Keratinocyte (primary cell): ENCODE measurements at regions not wholly inside any gene's neighbourhood (a gene's known extent, or its start where the extent isn't known, plus 50 kb on each side); places are given as distances from the start of the nearest gene placed in this dataset.

Experiments used
- DNase-seq: peaks from one replicate; pipeline ENCODE4 v3.0.0-alpha.2; 2011; ENCODE audit warnings: low read depth, missing footprints, low spot score
- FAIRE-seq: peaks from 2 replicates; lab custom pipeline; 2011; peaks lifted over from hg19 to GRCh38; lab: Jason Lieb, UNC
- H2AFZ ChIP-seq: 2 replicates; pipeline ENCODE4 v1.6.0; 2012; ENCODE audit warnings: low read length, control low read depth, inconsistent platforms; ENCODE audit not compliant: control insufficient read depth
- H3K27ac ChIP-seq: 2 replicates; pipeline ENCODE4 v1.5.1; 2011; ENCODE audit warnings: low read length; ENCODE audit not compliant: control insufficient read depth, insufficient read depth
- H3K27me3 ChIP-seq: 3 replicates; pipeline ENCODE4 v1.6.0; 2011; ENCODE audit warnings: low read length; ENCODE audit not compliant: control insufficient read depth, insufficient read depth; ENCODE audit errors: extremely low read depth
- H3K36me3 ChIP-seq, 2 experiments: 2 replicates in 1 of 2; 3 replicates in 1 of 2; pipeline ENCODE4 v1.5.1; 2011; ENCODE audit warnings: low read length in 2 of 2, mild to moderate bottlenecking in 1 of 2; ENCODE audit not compliant: control insufficient read depth in 2 of 2, insufficient read depth in 2 of 2; ENCODE audit errors: extremely low read depth in 1 of 2
- H3K4me1 ChIP-seq: 3 replicates; pipeline ENCODE4 v1.5.1; 2011; ENCODE audit warnings: low read length; ENCODE audit not compliant: control insufficient read depth, insufficient read depth; ENCODE audit errors: extremely low read depth
- H3K4me2 ChIP-seq: 3 replicates; pipeline ENCODE4 v1.6.0; 2011; ENCODE audit warnings: low read depth, low read length; ENCODE audit not compliant: control insufficient read depth, insufficient read depth; ENCODE audit errors: extremely low read depth
- H3K4me3 ChIP-seq, 3 experiments: fragments of 200-600 bp in 1 of 3; sonication (generic) in 1 of 3; 2 replicates in 2 of 3; 3 replicates in 1 of 3; pipeline ENCODE4 v1.5.1; 2011 to 2016; ENCODE audit warnings: low read length in 3 of 3, mild to moderate bottlenecking in 3 of 3, control low read depth in 2 of 3, inconsistent platforms in 1 of 3, low read depth in 1 of 3, mixed read lengths in 1 of 3, mixed run types in 1 of 3, moderate library complexity in 1 of 3; ENCODE audit not compliant: control insufficient read depth in 2 of 3, insufficient read depth in 2 of 3; ENCODE audit errors: extremely low read depth in 1 of 3
- H3K79me2 ChIP-seq: 2 replicates; pipeline ENCODE4 v1.6.0; 2012; ENCODE audit warnings: low read length; ENCODE audit not compliant: control insufficient read depth, insufficient read depth
- H3K9ac ChIP-seq: 3 replicates; pipeline ENCODE4 v1.6.0; 2011; ENCODE audit warnings: low read length; ENCODE audit not compliant: control insufficient read depth, insufficient read depth; ENCODE audit errors: extremely low read depth
- H3K9me1 ChIP-seq: 3 replicates; pipeline ENCODE4 v1.6.0; 2011; ENCODE audit warnings: low read length; ENCODE audit not compliant: control insufficient read depth, insufficient read depth; ENCODE audit errors: extremely low read depth
- H3K9me3 ChIP-seq: 2 replicates; pipeline ENCODE4 v1.5.1; 2012; ENCODE audit warnings: low read depth, low read length; ENCODE audit not compliant: control insufficient read depth
- H4K20me1 ChIP-seq: 3 replicates; pipeline ENCODE4 v1.6.0; 2011; ENCODE audit warnings: low read length; ENCODE audit not compliant: control insufficient read depth, insufficient read depth; ENCODE audit errors: extremely low read depth
- CTCF ChIP-seq, 3 experiments: IDR thresholded peaks in 1 of 3; conservative IDR thresholded peaks in 1 of 3; optimal IDR thresholded peaks in 1 of 3; 2 replicates in 2 of 3; 3 replicates in 1 of 3; pipeline versions ENCODE3 to v1.5.1; 2011; ENCODE audit warnings: low read length in 3 of 3, mild to moderate bottlenecking in 3 of 3, moderate library complexity in 2 of 3, control low read depth in 1 of 3, inconsistent platforms in 1 of 3; ENCODE audit not compliant: insufficient read depth in 2 of 3; ENCODE audit errors: extremely low read depth in 1 of 3
- EZH2 ChIP-seq: IDR thresholded peaks from one replicate; pipeline ENCODE4 v1.6.1; 2012; ENCODE audit warnings: inconsistent platforms, mild to moderate bottlenecking, low read length, moderate library complexity
- dilution Hi-C: fragments of 300-500 bp; cut with MboI; formaldehyde crosslinking; loops from one replicate; pipeline ENCODE4 v1.7.0; 2020; ENCODE audit warnings: low sequenced_read_pairs; ENCODE audit not compliant: extremely low pct_ligation_motif_present

- H3K36me3 ChIP-seq = no peaks in the 10 kb centered on the region
- H3K79me2 ChIP-seq = no peaks in the 10 kb centered on the region
- H3K9ac ChIP-seq = no peak overlapping the region
- H3K4me3 ChIP-seq = no peak overlapping the region
- no peaks in the 10 kb centered on the region for H3K9me1 ChIP-seq
- H3K4me2 ChIP-seq = no peak overlapping the region
- H3K27me3 ChIP-seq = no peaks in the 10 kb centered on the region
- dilution Hi-C loops = no loop called here
- H3K27ac ChIP-seq = no peak overlapping the region
- FAIRE-seq (peak; percentile 60), DNase-seq (no peak)
- H4K20me1 ChIP-seq = no peaks in the 10 kb centered on the region
- H3K9me3 ChIP-seq = no peaks in the 10 kb centered on the region
- H2AFZ ChIP-seq = no peak overlapping the region
- peaks cover 3% of the 10 kb centered on the region for H3K4me1 ChIP-seq
- no peak for TF ChIP-seq CTCF (optimal IDR thresholded peaks at IDR 0.05 in 1 of 3, IDR thresholded peaks at IDR 0.05 in 1 of 3, conservative IDR thresholded peaks at IDR 0.05 in 1 of 3; ENCODE audit: extremely low read depth in 1 of 3, insufficient read depth in 2 of 3, low read length in 3 of 3)
- no peak for TF ChIP-seq EZH2
These were observed 582.6 kb upstream of the UBE2E2 start for GRCh38 chr3:22620498-22620897.

GRCh38 chr3:22621205-22621809 is 581.8 kb upstream of the UBE2E2 start:
- Histone ChIP-seq H3K36me3 (no peaks in the 10 kb centered on the region), H4K20me1 (no peaks in the 10 kb centered on the region), H3K4me2 (no peak overlapping the region), H3K9ac (no peak overlapping the region), H3K27ac (no peak overlapping the region), H3K27me3 (no peaks in the 10 kb centered on the region), H3K4me3 (no peak overlapping the region), H3K4me1 (peaks cover 3% of the 10 kb centered on the region), H2AFZ (no peak overlapping the region), H3K79me2 (no peaks in the 10 kb centered on the region), H3K9me1 (no peaks in the 10 kb centered on the region), H3K9me3 (no peaks in the 10 kb centered on the region)
- no peak for TF ChIP-seq CTCF (optimal IDR thresholded peaks at IDR 0.05 in 1 of 3, IDR thresholded peaks at IDR 0.05 in 1 of 3, conservative IDR thresholded peaks at IDR 0.05 in 1 of 3; ENCODE audit: extremely low read depth in 1 of 3, insufficient read depth in 2 of 3, low read length in 3 of 3)
- TF ChIP-seq EZH2 = no peak
- no peak for FAIRE-seq
- no peak for DNase-seq
- dilution Hi-C loops = no loop called here
